SKM-1 (cell line): ENCODE measurements at regions not wholly inside any gene's neighbourhood (a gene's known extent, or its start where the extent isn't known, plus 50 kb on each side); places are given as distances from the start of the nearest gene placed in this dataset.
A peak's percentile ranks its signal among the peaks of the same experiment; 100 is the strongest.
"Not testable (repeated sequence)": the region's sequence is repeated elsewhere in the genome, so short reads cannot be mapped to it uniquely, and the experiment has no call there.

Experiments
- DNase-seq: peaks from one replicate; lab custom pipeline; 2025; ENCODE audit not compliant: unreplicated experiment; lab: John Stamatoyannopoulos, UW

- not testable (repeated sequence) for DNase-seq
Measured at GRCh38 chr1:66424530-66424929, 109.4 kb upstream of the SGIP1 start.

- no peak for DNase-seq
Measured at GRCh38 chr1:66426239-66426853, 107.6 kb upstream of the SGIP1 start.

- DNase-seq, result not testable (repeated sequence)
Measured at GRCh38 chr1:66430815-66431214, 103.1 kb upstream of the SGIP1 start.

- DNase-seq, result no peak
Measured at GRCh38 chr1:66431999-66432398, 102.0 kb upstream of the SGIP1 start.

GRCh38 chr1:66433611-66434010 lies 100.3 kb upstream of the SGIP1 start:
- no peak for DNase-seq

GRCh38 chr1:66434096-66434495 lies 99.9 kb upstream of the SGIP1 start:
- no peak for DNase-seq

- DNase-seq, result no peak
Measured at GRCh38 chr1:66435541-66435940, 98.4 kb upstream of the SGIP1 start.

- DNase-seq, result no peak
Measured at GRCh38 chr1:66436378-66437135, 97.4 kb upstream of the SGIP1 start.

GRCh38 chr1:66437136-66437401 lies 96.9 kb upstream of the SGIP1 start:
- no peak for DNase-seq

- no peak for DNase-seq
Measured at GRCh38 chr1:66438062-66438461, 95.9 kb upstream of the SGIP1 start.

- no peak for DNase-seq
Measured at GRCh38 chr1:66438501-66438900, 95.5 kb upstream of the SGIP1 start.

GRCh38 chr1:66439031-66439740 lies 94.8 kb upstream of the SGIP1 start:
- peak; percentile 82 for DNase-seq

GRCh38 chr1:66443793-66444192 lies 90.2 kb upstream of the SGIP1 start:
- no peak for DNase-seq

- no peak for DNase-seq
Measured at GRCh38 chr1:66444438-66445265, 89.3 kb upstream of the SGIP1 start.

- no peak for DNase-seq
Measured at GRCh38 chr1:66445492-66446181, 88.3 kb upstream of the SGIP1 start.

- peak; percentile 33 for DNase-seq
Measured at GRCh38 chr1:66446261-66447001, 87.5 kb upstream of the SGIP1 start.

- DNase-seq, result no peak
Measured at GRCh38 chr1:66450043-66450514, 83.9 kb upstream of the SGIP1 start.

GRCh38 chr1:66450847-66451246 lies 83.1 kb upstream of the SGIP1 start:
- no peak for DNase-seq

GRCh38 chr1:66452162-66452561 lies 81.8 kb upstream of the SGIP1 start:
- DNase-seq, result no peak

- no peak for DNase-seq
Measured at GRCh38 chr1:66452982-66453381, 81.0 kb upstream of the SGIP1 start.
